Trophoblast cell (in vitro differentiated cells and primary cell): ENCODE measurements at regions not wholly inside any gene's neighbourhood (a gene's known extent, or its start where the extent isn't known, plus 50 kb on each side); places are given as distances from the start of the nearest gene placed in this dataset.

ENCODE experiments used
- DNase-seq, 2 donors: peaks; one replicate each; pipeline ENCODE4 v3.0.0-alpha.2; 2016
- H2AFZ ChIP-seq: 2 replicates; pipeline ENCODE4 v1.6.1; 2013; ENCODE audit warnings: low read length, moderate library complexity, mild to moderate bottlenecking; ENCODE audit not compliant: insufficient read depth, poor library complexity
- H2AK5ac ChIP-seq: 2 replicates; pipeline ENCODE4 v1.6.1; 2013; ENCODE audit warnings: mild to moderate bottlenecking, low read length
- H2BK120ac ChIP-seq: 2 replicates; pipeline ENCODE4 v1.6.1; 2013; ENCODE audit warnings: low read length, mild to moderate bottlenecking, moderate library complexity; ENCODE audit not compliant: insufficient read depth, poor library complexity
- H2BK12ac ChIP-seq: 2 replicates; pipeline ENCODE4 v1.6.1; 2013; ENCODE audit warnings: mild to moderate bottlenecking, low read length, moderate library complexity
- H2BK5ac ChIP-seq: 2 replicates; pipeline ENCODE4 v1.6.1; 2013; ENCODE audit warnings: low read length, low read depth, moderate library complexity, mild to moderate bottlenecking; ENCODE audit not compliant: poor library complexity
- H3K14ac ChIP-seq: 2 replicates; pipeline ENCODE4 v1.6.1; 2013; ENCODE audit warnings: mild to moderate bottlenecking, low read length
- H3K18ac ChIP-seq: 2 replicates; pipeline ENCODE4 v1.6.1; 2013; ENCODE audit warnings: mild to moderate bottlenecking, low read length
- H3K23ac ChIP-seq: 2 replicates; pipeline ENCODE4 v1.6.1; 2013; ENCODE audit warnings: low read length
- H3K27ac ChIP-seq: 2 replicates; pipeline ENCODE4 v1.5.1; 2013; ENCODE audit warnings: low read depth, mild to moderate bottlenecking, inconsistent platforms, low read length, moderate library complexity
- H3K27me3 ChIP-seq: 2 replicates; pipeline ENCODE4 v1.6.1; 2013; ENCODE audit warnings: inconsistent platforms, mild to moderate bottlenecking, low read length, moderate library complexity; ENCODE audit not compliant: insufficient read depth
- H3K36me3 ChIP-seq, 2 experiments: 1 replicate in 1 of 2; 2 replicates in 1 of 2; pipeline ENCODE4 v1.6.1; 2013; ENCODE audit warnings: low read length in 2 of 2, mild to moderate bottlenecking in 2 of 2, moderate library complexity in 1 of 2; ENCODE audit not compliant: insufficient read depth in 2 of 2, control insufficient read depth in 1 of 2
- H3K4ac ChIP-seq: 2 replicates; pipeline ENCODE4 v1.6.1; 2013; ENCODE audit warnings: low read depth, mild to moderate bottlenecking, low read length, moderate library complexity
- H3K4me1 ChIP-seq, 2 experiments: 1 replicate in 1 of 2; 2 replicates in 1 of 2; pipeline ENCODE4 v1.6.1; 2013; ENCODE audit warnings: low read length in 2 of 2, mild to moderate bottlenecking in 2 of 2, moderate library complexity in 1 of 2; ENCODE audit not compliant: insufficient read depth in 2 of 2, control insufficient read depth in 1 of 2
- H3K4me2 ChIP-seq: 2 replicates; pipeline ENCODE4 v1.6.1; 2013; ENCODE audit warnings: inconsistent platforms, mild to moderate bottlenecking, low read length, moderate library complexity
- H3K4me3 ChIP-seq: 2 replicates; pipeline ENCODE4 v1.5.1; 2013; ENCODE audit warnings: mild to moderate bottlenecking, low read depth, low read length, inconsistent platforms
- H3K79me1 ChIP-seq: one replicate; pipeline ENCODE4 v1.6.1; 2013; ENCODE audit warnings: low read length
- H3K79me2 ChIP-seq: 2 replicates; pipeline ENCODE4 v1.6.1; 2013; ENCODE audit warnings: low read length, mild to moderate bottlenecking; ENCODE audit not compliant: control insufficient read depth, insufficient read depth, poor library complexity
- H3K9ac ChIP-seq: 2 replicates; pipeline ENCODE4 v1.6.1; 2013; ENCODE audit warnings: mild to moderate bottlenecking, low read length
- H3K9me3 ChIP-seq: 2 replicates; pipeline ENCODE4 v1.6.1; 2013; ENCODE audit warnings: low read depth, mild to moderate bottlenecking, control low read depth, inconsistent platforms, low read length; ENCODE audit not compliant: insufficient read depth
- H4K12ac ChIP-seq: 2 replicates; pipeline ENCODE4 v1.6.1; 2013; ENCODE audit warnings: low read depth, mild to moderate bottlenecking, low read length, moderate library complexity
- H4K8ac ChIP-seq: 2 replicates; pipeline ENCODE4 v1.6.1; 2013; ENCODE audit warnings: low read depth, mild to moderate bottlenecking, low read length, moderate library complexity
- H4K91ac ChIP-seq: one replicate; pipeline ENCODE4 v1.6.1; 2013; ENCODE audit warnings: low read depth, mild to moderate bottlenecking, low read length, moderate library complexity
- WGBS: extraction: QIAGEN DNeasy Blood & Tissue Kit; methylation state at CpG from one replicate; pipeline ENCODE4 v1.1.7; 2013; ENCODE audit warnings: missing lambda C conversion rate; ENCODE audit not compliant: insufficient read length, insufficient coverage; ENCODE audit errors: extremely low coverage; 5-methylcytosine and 5-hydroxymethylcytosine counted together

GRCh38 chrX:14209034-14209433 is 179.3 kb upstream of the GEMIN8 start:
- no peak overlapping the region for H3K4me2 ChIP-seq
- H2BK12ac ChIP-seq = no peak overlapping the region
- no peak overlapping the region for H2AFZ ChIP-seq
- H3K27me3 ChIP-seq = no peaks in the 10 kb centered on the region
- no peak overlapping the region for H3K18ac ChIP-seq
- no peak overlapping the region for H2AK5ac ChIP-seq
- H3K79me2 ChIP-seq = no peaks in the 10 kb centered on the region
- no CpG with 5 or more reads among the region's 3 CpGs for WGBS
- no peak overlapping the region for H3K9ac ChIP-seq
- H3K9me3 ChIP-seq = no peaks in the 10 kb centered on the region
- H3K79me1 ChIP-seq = no peaks in the 10 kb centered on the region
- no peak overlapping the region for H2BK120ac ChIP-seq
- no peak overlapping the region for H3K4me3 ChIP-seq
- DNase-seq = no peak
- no peaks in the 10 kb centered on the region for H3K36me3 ChIP-seq
- H3K27ac ChIP-seq = no peak overlapping the region
- H3K4me1 ChIP-seq = no peaks in the 10 kb centered on the region
- H3K14ac ChIP-seq = no peak overlapping the region
- H4K91ac ChIP-seq = no peak overlapping the region
- H2BK5ac ChIP-seq = no peak overlapping the region
- H3K4ac ChIP-seq = no peak overlapping the region
- H4K8ac ChIP-seq = no peak overlapping the region
- no peak overlapping the region for H3K23ac ChIP-seq
- H4K12ac ChIP-seq = no peak overlapping the region

GRCh38 chrX:14194711-14195110 is 165.0 kb upstream of the GEMIN8 start:
- Histone ChIP-seq H2BK12ac (no peak overlapping the region), H4K12ac (no peak overlapping the region), H2BK5ac (no peak overlapping the region), H3K18ac (no peak overlapping the region), H4K8ac (no peak overlapping the region), H3K27me3 (no peaks in the 10 kb centered on the region), H3K4me1 (no peaks in the 10 kb centered on the region), H2AFZ (no peak overlapping the region), H2BK120ac (no peak overlapping the region), H3K4me3 (no peak overlapping the region), H3K4ac (no peak overlapping the region), H3K27ac (no peak overlapping the region), H4K91ac (no peak overlapping the region), H3K23ac (no peak overlapping the region), H2AK5ac (no peak overlapping the region), H3K79me2 (no peaks in the 10 kb centered on the region), H3K79me1 (no peaks in the 10 kb centered on the region), H3K4me2 (no peak overlapping the region), H3K36me3 (no peaks in the 10 kb centered on the region), H3K14ac (no peak overlapping the region), H3K9me3 (no peaks in the 10 kb centered on the region), H3K9ac (no peak overlapping the region)
- no CpG with 5 or more reads among the region's 1 CpG for WGBS
- DNase-seq = no peak

GRCh38 chrX:14193547-14193946 is 163.9 kb upstream of the GEMIN8 start:
- no peak overlapping the region for H3K9ac ChIP-seq
- H3K27me3 ChIP-seq = no peaks in the 10 kb centered on the region
- no peak overlapping the region for H2BK120ac ChIP-seq
- no peak overlapping the region for H3K4me3 ChIP-seq
- no peak overlapping the region for H2AFZ ChIP-seq
- no peak overlapping the region for H3K4ac ChIP-seq
- H3K79me1 ChIP-seq = no peaks in the 10 kb centered on the region
- H3K9me3 ChIP-seq = no peaks in the 10 kb centered on the region
- H3K79me2 ChIP-seq = no peaks in the 10 kb centered on the region
- H3K4me2 ChIP-seq = no peak overlapping the region
- no peak overlapping the region for H3K18ac ChIP-seq
- H4K8ac ChIP-seq = no peak overlapping the region
- H3K4me1 ChIP-seq = no peaks in the 10 kb centered on the region
- H3K36me3 ChIP-seq = no peaks in the 10 kb centered on the region
- H4K91ac ChIP-seq = no peak overlapping the region
- no peak overlapping the region for H2BK12ac ChIP-seq
- no peak overlapping the region for H2AK5ac ChIP-seq
- no CpG with 5 or more reads among the region's 1 CpG for WGBS
- DNase-seq = no peak
- no peak overlapping the region for H2BK5ac ChIP-seq
- no peak overlapping the region for H3K27ac ChIP-seq
- H3K14ac ChIP-seq = no peak overlapping the region
- H4K12ac ChIP-seq = no peak overlapping the region
- H3K23ac ChIP-seq = no peak overlapping the region

GRCh38 chrX:14173873-14174272 is 144.2 kb upstream of the GEMIN8 start:
- H3K18ac ChIP-seq = no peak overlapping the region
- H3K23ac ChIP-seq = no peak overlapping the region
- H3K9ac ChIP-seq = no peak overlapping the region
- H2AK5ac ChIP-seq = no peak overlapping the region
- H3K4me3 ChIP-seq = no peak overlapping the region
- H4K8ac ChIP-seq = no peak overlapping the region
- H4K12ac ChIP-seq = no peak overlapping the region
- DNase-seq = no peak
- H3K14ac ChIP-seq = no peak overlapping the region
- no peaks in the 10 kb centered on the region for H3K4me1 ChIP-seq
- H2AFZ ChIP-seq = no peak overlapping the region
- H3K27me3 ChIP-seq = no peaks in the 10 kb centered on the region
- no peak overlapping the region for H3K4me2 ChIP-seq
- no peaks in the 10 kb centered on the region for H3K79me2 ChIP-seq
- no peaks in the 10 kb centered on the region for H3K36me3 ChIP-seq
- H4K91ac ChIP-seq = no peak overlapping the region
- no peaks in the 10 kb centered on the region for H3K79me1 ChIP-seq
- WGBS = no CpG with 5 or more reads among the region's 1 CpG
- H3K4ac ChIP-seq = no peak overlapping the region
- no peak overlapping the region for H2BK12ac ChIP-seq
- no peak overlapping the region for H2BK120ac ChIP-seq
- no peaks in the 10 kb centered on the region for H3K9me3 ChIP-seq
- no peak overlapping the region for H3K27ac ChIP-seq
- no peak overlapping the region for H2BK5ac ChIP-seq
